D721Med (cell line): ENCODE measurements at regions not wholly inside any gene's neighbourhood (a gene's known extent, or its start where the extent isn't known, plus 50 kb on each side); places are given as distances from the start of the nearest gene placed in this dataset.

ENCODE experiments used
- DNase-seq: peaks from one replicate; pipeline ENCODE4 v3.0.0; 2011; ENCODE audit warnings: low spot score; ENCODE audit not compliant: insufficient read length
- FAIRE-seq: peaks from 2 replicates; lab custom pipeline; 2011; peaks lifted over from hg19 to GRCh38; lab: Jason Lieb, UNC
- CTCF ChIP-seq: IDR thresholded peaks from 2 replicates; pipeline ENCODE4 v1.5.1; 2012; ENCODE audit warnings: mild to moderate bottlenecking, control low read depth; ENCODE audit not compliant: insufficient read depth; ENCODE audit errors: missing control alignments

GRCh38 chr5:164577742-164578141 lies 1072.3 kb downstream of the MAT2B start:
- DNase-seq = no peak
- FAIRE-seq = no peak
- TF ChIP-seq CTCF = no peak

DNA sequence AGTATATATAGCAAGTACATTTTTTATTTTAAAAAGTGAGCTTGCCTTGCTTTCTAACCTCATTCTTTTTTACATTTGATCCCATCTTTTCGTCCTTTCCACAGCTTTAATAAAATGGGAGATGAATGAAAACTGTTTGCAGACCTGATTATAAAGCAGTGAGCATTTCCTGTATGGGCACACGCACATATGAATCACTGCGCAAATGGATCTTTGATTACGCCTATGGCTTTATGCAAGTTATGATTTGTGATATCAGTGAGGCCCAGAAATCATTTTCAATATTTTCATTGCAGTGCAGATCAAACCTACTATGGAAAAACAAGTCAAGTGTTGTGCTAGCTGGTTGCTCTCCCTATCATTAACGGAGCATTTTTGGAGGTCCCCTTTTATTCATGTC lies 1073.0 kb downstream of the MAT2B start:
- no peak for FAIRE-seq
- no peak for TF ChIP-seq CTCF
- DNase-seq = no peak

DNA sequence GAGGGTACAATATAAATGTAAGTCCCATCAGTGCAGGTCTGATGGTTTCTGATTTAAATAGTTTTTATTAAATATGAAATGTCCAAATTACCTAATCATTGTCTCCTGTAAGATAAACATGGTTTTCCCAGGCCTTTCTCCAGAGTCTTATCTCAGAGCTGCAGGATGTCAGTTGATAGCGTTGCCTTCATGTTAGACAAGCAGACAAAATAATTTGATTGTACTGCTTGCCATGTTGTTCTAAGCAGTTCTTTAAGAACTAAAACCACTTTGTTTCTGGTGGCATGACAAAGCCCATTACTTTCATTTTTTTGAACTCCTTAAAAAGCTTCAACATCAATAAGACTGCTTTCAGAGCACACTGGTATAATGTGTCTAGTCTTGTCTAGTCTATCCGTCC lies 1073.5 kb downstream of the MAT2B start:
- no peak for TF ChIP-seq CTCF

DNA sequence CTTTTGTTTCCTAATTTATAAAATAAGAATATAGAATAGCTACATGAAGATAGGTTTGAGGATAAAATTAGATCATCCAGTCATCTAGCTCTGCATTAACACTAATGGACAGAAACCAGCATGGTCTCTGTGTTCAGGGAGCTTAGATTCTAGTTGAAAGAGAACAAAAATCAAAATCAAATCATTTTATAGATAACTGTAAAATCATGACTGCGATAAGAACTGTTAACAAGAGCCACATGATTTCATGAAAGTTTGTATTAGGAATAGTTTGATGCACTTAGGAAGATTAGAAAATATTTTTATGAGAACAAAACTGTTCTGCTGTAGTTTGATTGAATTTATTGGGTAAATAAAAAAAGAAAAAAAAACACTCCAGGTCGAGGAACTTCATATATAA lies 1074.7 kb downstream of the MAT2B start:
- TF ChIP-seq CTCF = no peak
- DNase-seq = no peak
- FAIRE-seq = peak; percentile 21

More for the DNA sequence above, 1073.5 kb downstream of the MAT2B start:
- no peak for FAIRE-seq
- no peak for DNase-seq

GRCh38 chr5:164581889-164582288 lies 1076.5 kb downstream of the MAT2B start:
- no peak for DNase-seq
- no peak for TF ChIP-seq CTCF
- FAIRE-seq = peak; percentile 98

DNA sequence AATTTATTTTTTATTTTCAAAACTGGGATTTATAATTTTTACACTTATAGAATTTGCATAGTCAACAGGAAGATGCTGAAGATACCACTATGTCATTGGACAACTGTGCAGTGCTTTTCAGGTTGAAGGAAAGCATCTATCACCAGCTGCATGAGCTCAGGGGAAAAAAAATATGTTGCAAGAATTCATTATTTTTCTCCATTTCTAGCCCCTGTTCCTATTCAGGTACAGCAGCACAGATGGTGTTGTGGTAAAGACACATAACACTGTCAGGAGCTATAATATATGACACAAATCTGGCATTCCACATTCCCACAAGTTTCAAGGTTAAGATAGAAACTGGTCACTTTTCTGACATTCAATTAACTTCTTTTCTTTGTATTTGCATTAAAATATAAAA lies 1088.6 kb downstream of the MAT2B start:
- FAIRE-seq (peak; percentile 11), DNase-seq (no peak)
- no peak for TF ChIP-seq CTCF

GRCh38 chr5:164597293-164597900 lies 1092.0 kb downstream of the MAT2B start:
- FAIRE-seq (peak; percentile 70), DNase-seq (no peak)
- no peak for TF ChIP-seq CTCF
